ENCODE measurements at regions not wholly inside any gene's neighbourhood (a gene's known extent, or its start where the extent isn't known, plus 50 kb on each side); places are given as distances from the start of the nearest gene placed in this dataset.
"Not testable (repeated sequence)": the region's sequence is repeated elsewhere in the genome, so short reads cannot be mapped to it uniquely, and the experiment has no call there.

DNA sequence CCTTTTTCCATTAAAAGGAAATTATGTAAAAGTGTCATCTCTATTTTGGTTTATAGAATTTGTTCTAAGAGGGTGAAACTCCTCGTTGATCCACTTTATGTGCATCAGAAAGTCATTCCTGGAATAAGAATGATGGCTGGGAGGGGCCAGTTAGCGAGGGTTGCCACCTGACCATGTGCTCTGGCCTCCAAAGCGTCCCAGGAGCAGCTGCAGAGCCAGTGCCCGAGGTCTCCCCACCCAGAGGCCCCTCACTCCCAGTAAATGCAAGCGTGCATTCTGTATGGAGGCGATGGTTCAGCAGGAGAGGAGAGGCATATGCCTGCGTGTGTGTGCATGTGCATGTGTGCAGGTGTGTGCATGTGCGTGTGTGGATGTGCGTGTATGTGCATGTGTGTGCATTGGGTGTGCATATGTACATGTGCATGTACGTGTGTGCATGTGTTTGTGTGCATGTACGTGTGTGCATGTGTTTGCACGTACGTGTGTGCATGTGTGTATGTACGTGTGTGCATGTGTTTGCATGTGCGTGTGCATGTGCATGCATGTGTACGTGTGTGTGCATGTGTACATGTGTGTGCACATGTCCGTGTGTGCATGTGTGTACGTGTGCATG lies 345.8 kb downstream of the TEX29 start:
- TF ChIP-seq POLR2A (IDR thresholded peaks at IDR 0.05) = no peak
- TF ChIP-seq, protein P1, sequence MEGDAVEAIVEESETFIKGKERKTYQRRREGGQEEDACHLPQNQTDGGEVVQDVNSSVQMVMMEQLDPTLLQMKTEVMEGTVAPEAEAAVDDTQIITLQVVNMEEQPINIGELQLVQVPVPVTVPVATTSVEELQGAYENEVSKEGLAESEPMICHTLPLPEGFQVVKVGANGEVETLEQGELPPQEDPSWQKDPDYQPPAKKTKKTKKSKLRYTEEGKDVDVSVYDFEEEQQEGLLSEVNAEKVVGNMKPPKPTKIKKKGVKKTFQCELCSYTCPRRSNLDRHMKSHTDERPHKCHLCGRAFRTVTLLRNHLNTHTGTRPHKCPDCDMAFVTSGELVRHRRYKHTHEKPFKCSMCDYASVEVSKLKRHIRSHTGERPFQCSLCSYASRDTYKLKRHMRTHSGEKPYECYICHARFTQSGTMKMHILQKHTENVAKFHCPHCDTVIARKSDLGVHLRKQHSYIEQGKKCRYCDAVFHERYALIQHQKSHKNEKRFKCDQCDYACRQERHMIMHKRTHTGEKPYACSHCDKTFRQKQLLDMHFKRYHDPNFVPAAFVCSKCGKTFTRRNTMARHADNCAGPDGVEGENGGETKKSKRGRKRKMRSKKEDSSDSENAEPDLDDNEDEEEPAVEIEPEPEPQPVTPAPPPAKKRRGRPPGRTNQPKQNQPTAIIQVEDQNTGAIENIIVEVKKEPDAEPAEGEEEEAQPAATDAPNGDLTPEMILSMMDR (IDR thresholded peaks at IDR 0.05) = no peak
- intact Hi-C loops (cut with DNase I; ENCODE audit: low total_unique reads) = no loop called here
- no peak overlapping the region for H3K4me3 ChIP-seq (ENCODE audit: low read depth, poor library complexity, severe bottlenecking)
- DNase-seq (ENCODE audit: low spot score in 2 of 2) = no peak
- WGBS, 2 donors = 76 to 78% methylated on average over 15 to 18 of the region's 18 CpGs

GRCh38 chr13:111667757-111668156 lies 347.3 kb downstream of the TEX29 start:
- no peak for TF ChIP-seq POLR2A (IDR thresholded peaks at IDR 0.05)
- TF ChIP-seq, protein P1 (IDR thresholded peaks at IDR 0.05) = no peak
- intact Hi-C loops (cut with DNase I; ENCODE audit: low total_unique reads) = no loop called here
- 83 to 90% methylated on average over 7 of the region's 7 CpGs for WGBS, 2 donors
- H3K4me3 ChIP-seq (ENCODE audit: low read depth, poor library complexity, severe bottlenecking) = no peak overlapping the region
- no peak for DNase-seq (ENCODE audit: low spot score in 2 of 2)

GRCh38 chr13:111668451-111668850 lies 348.0 kb downstream of the TEX29 start:
- DNase-seq (ENCODE audit: low spot score in 2 of 2) = no peak
- intact Hi-C loops (cut with DNase I; ENCODE audit: low total_unique reads) = no loop called here
- TF ChIP-seq POLR2A (IDR thresholded peaks at IDR 0.05) = no peak
- TF ChIP-seq, protein P1 (IDR thresholded peaks at IDR 0.05) = no peak
- H3K4me3 ChIP-seq (ENCODE audit: low read depth, poor library complexity, severe bottlenecking) = no peak overlapping the region
- WGBS, 2 donors = 94 to 95% methylated on average over 30 of the region's 30 CpGs

DNA sequence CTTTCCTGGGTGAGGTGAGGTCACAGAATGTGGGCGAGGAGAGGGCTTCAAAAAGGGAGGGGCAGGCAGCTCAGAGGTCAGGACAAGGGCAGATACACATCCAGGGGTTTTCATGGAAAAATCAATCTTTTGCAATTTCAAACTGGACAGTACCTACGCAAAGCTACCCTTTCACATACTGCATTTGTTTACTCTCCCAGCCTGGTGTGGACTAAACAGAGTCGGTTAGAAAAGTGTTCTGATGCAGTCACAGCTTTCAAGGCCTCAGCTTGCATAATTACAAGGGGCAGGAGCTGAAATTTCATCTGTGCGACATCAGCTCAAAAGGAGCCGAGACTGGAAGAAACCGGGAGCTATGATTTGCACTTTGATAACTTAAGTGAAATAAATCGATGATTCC lies 351.8 kb downstream of the TEX29 start:
- 87% methylated on average over 4 of the region's 7 CpGs; no CpG with 5 or more reads in 1 of the 2 donors for WGBS, 2 donors
- H3K4me3 ChIP-seq (ENCODE audit: low read depth, poor library complexity, severe bottlenecking); DNase-seq (ENCODE audit: low spot score in 2 of 2); intact Hi-C loops (cut with DNase I; ENCODE audit: low total_unique reads): not testable (repeated sequence)

DNA sequence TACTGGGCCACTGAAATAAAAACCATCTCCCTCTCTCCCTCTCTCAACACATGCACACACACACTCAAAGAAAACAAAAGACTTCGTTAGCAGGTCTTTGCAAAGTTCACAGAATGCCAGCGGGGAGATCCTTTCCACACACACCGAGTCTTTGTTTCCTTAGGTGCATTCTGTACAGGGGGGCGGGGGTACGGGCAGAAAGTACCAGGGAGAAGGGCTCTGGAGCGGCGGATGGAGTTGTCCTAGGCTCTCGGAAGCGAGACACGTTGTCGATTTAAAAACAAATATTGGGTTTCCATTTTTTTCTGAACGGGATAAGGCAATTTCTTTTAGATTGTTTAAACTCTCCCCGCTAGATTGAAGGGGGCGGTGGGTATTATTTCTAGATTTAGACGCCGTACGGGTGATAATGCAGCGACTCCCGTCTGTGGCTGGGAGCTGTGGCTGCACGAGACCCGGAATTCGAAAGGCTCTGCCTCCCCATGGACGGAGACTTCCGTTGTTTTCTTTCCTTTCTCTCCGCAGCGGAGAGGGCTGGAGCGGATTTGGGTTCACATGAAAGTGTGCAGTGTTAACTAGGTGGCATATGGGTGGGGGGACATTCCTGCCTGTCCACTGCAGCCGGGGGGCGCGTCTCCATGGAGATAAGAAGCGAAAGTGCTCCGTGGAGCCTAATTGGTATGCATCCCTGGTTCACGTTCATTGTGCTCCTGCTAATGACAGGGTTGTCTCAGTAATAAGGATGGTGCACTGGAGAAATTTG lies 357.9 kb downstream of the TEX29 start:
- DNase-seq (ENCODE audit: low spot score in 2 of 2); intact Hi-C loops (cut with DNase I; ENCODE audit: low total_unique reads): not testable (repeated sequence)
- WGBS, 2 donors = no CpG with 5 or more reads among the region's 33 CpGs

GRCh38 chr13:111679645-111680044 lies 359.2 kb downstream of the TEX29 start:
- H3K4me3 ChIP-seq (ENCODE audit: low read depth, poor library complexity, severe bottlenecking); DNase-seq (ENCODE audit: low spot score in 2 of 2); intact Hi-C loops (cut with DNase I; ENCODE audit: low total_unique reads): not testable (repeated sequence)
- WGBS, 2 donors = no CpG with 5 or more reads among the region's 15 CpGs

More for the DNA sequence above, 357.9 kb downstream of the TEX29 start:
- H3K4me3 ChIP-seq (ENCODE audit: low read depth, poor library complexity, severe bottlenecking) = not testable (repeated sequence)

DNA sequence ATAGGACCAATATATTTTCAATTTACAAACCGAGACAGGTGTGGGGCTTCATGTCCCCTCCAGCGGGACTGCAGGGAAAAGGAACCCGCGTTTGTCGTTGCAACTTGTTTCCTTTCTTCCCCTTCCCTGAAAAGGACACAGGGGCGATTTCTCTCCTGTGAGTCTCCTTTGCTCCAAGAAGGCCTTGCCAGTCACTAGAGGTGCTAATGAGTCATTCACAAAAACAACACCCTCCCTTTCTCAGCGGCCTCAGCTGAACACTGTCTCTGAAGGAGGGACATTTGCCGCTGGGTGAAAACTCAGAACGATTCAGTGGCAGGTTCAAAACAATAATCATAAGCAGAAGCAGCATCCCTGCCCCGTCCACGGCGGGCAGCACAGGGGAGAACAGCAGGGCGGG lies 359.7 kb downstream of the TEX29 start:
- WGBS, 2 donors = no CpG with 5 or more reads among the region's 13 CpGs
- intact Hi-C loops (cut with DNase I; ENCODE audit: low total_unique reads); DNase-seq (ENCODE audit: low spot score in 2 of 2); H3K4me3 ChIP-seq (ENCODE audit: low read depth, poor library complexity, severe bottlenecking): not testable (repeated sequence)

GRCh38 chr13:111692028-111692427 lies 371.6 kb downstream of the TEX29 start:
- intact Hi-C loops (cut with DNase I; ENCODE audit: low total_unique reads); H3K4me3 ChIP-seq (ENCODE audit: low read depth, poor library complexity, severe bottlenecking); DNase-seq (ENCODE audit: low spot score in 2 of 2): not testable (repeated sequence)
- WGBS, 2 donors = no CpG with 5 or more reads among the region's 2 CpGs

DNA sequence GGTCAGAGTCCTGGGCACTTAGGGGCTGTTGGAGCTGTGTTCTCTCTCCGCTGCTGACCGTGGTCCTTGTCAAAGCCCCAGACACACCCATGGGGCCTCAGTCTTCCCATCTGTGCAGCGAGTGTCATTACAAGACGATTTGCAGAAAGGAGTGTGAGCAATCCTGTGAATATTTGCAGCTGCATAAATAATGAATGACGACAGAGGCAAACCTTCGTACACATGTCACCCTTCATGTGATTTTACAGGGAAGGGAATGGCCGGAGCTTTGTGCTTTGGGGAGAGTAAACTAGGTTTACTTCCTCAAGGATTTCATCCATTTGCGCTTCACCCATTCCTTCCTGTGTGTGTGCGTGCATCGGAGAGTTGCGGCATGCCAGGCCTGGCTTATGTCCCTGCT lies 370.8 kb upstream of the SOX1 start:
- H3K4me3 ChIP-seq (ENCODE audit: low read depth, poor library complexity, severe bottlenecking); intact Hi-C loops (cut with DNase I; ENCODE audit: low total_unique reads); DNase-seq (ENCODE audit: low spot score in 2 of 2): not testable (repeated sequence)
- whole genome bisulfite sequencing, 2 donors = no CpG with 5 or more reads among the region's 11 CpGs

DNA sequence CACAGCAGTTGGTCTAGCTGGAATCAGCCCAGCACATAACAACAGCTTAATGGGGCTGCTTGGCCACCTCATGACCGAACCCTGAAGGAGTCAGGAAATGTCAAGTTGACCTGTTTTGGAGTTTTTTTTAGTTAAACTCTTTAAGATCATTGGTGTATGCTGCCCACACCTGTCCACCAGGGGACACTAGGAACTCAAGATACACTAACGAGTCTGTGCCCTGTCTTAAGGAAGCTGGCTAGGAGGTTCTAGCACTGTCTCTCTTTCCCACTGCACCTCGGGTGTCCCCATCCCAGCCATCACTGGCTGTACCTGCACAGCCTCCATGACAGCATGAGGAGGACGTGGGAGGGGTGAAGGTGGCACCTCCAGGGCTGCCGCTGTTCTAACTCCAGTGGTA lies 364.9 kb upstream of the SOX1 start:
- intact Hi-C loops (cut with DNase I; ENCODE audit: low total_unique reads); DNase-seq (ENCODE audit: low spot score in 2 of 2); H3K4me3 ChIP-seq (ENCODE audit: low read depth, poor library complexity, severe bottlenecking): not testable (repeated sequence)
- WGBS, 2 donors = no CpG with 5 or more reads among the region's 5 CpGs
